ENCODE measurements at regions not wholly inside any gene's neighbourhood (a gene's known extent, or its start where the extent isn't known, plus 50 kb on each side); places are given as distances from the start of the nearest gene placed in this dataset.

DNA sequence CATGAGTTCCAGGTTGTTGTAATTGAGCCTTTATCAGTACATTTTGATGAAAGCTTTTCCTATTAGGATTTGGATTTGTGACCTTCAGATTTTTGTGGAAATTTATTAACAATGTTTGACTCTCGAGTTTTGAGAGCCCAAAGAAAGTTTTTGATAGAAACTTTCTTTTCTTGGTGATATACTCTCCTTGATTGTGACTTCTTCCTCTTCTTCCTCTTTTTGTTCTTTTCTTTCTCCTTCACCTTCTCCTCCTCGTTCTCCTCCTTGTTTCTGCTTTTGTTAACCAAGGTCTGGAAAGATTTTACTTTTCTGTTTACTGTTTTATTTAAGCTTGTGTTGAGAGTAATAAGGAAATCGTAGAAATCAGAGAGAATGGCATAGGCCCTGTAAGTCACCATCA lies 182.4 kb downstream of the TRIM27 start:
- TF ChIP-seq, protein P1, sequence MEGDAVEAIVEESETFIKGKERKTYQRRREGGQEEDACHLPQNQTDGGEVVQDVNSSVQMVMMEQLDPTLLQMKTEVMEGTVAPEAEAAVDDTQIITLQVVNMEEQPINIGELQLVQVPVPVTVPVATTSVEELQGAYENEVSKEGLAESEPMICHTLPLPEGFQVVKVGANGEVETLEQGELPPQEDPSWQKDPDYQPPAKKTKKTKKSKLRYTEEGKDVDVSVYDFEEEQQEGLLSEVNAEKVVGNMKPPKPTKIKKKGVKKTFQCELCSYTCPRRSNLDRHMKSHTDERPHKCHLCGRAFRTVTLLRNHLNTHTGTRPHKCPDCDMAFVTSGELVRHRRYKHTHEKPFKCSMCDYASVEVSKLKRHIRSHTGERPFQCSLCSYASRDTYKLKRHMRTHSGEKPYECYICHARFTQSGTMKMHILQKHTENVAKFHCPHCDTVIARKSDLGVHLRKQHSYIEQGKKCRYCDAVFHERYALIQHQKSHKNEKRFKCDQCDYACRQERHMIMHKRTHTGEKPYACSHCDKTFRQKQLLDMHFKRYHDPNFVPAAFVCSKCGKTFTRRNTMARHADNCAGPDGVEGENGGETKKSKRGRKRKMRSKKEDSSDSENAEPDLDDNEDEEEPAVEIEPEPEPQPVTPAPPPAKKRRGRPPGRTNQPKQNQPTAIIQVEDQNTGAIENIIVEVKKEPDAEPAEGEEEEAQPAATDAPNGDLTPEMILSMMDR (IDR thresholded peaks at IDR 0.05; ENCODE audit: insufficient read depth, low read depth, low read length) = no peak
- no peak for TF ChIP-seq EZH2 (IDR thresholded peaks at IDR 0.05; ENCODE audit: insufficient read depth, low read length)
